Activated naive CD8-positive, alpha-beta T cell treated with anti-CD3 and anti-CD28 coated beads, Interleukin-2, amount 10 ng/mL, durations not matched to agents 7 days and 5 days (primary cell): ENCODE measurements at regions not wholly inside any gene's neighbourhood (a gene's known extent, or its start where the extent isn't known, plus 50 kb on each side); places are given as distances from the start of the nearest gene placed in this dataset.
A peak's percentile ranks its signal among the peaks of the same experiment; 100 is the strongest.

Experiments
- ATAC-seq: fragments of 150-1000 bp; cut with Tn5 transposase; one replicate; pipeline ENCODE4 v1.10.0; 2021; ENCODE audit warnings: low read depth, moderate library complexity
- POLR2A ChIA-PET: fragments of 350-600 bp; sonication (Branson Sonifier 250); formaldehyde crosslinking; loops from one replicate; lab custom pipeline; 2021; ENCODE audit warnings: antibody characterized with exemption; lab: Charles Lee
- DNase-seq: peaks from one replicate; pipeline ENCODE4 v3.0.0; 2021
- H3K27ac Mint-ChIP-seq: one replicate; pipeline ENCODE4 v1.8.0; 2022; ENCODE audit warnings: mild to moderate bottlenecking, mixed read lengths
- H3K27me3 Mint-ChIP-seq: one replicate; pipeline ENCODE4 v1.8.0; 2022; ENCODE audit warnings: mild to moderate bottlenecking, moderate library complexity, mixed read lengths
- H3K36me3 Mint-ChIP-seq: one replicate; pipeline ENCODE4 v1.8.0; 2021; ENCODE audit warnings: mild to moderate bottlenecking, mixed read lengths
- H3K4me1 Mint-ChIP-seq: one replicate; pipeline ENCODE4 v1.8.0; 2021; ENCODE audit warnings: mixed read lengths
- H3K4me3 Mint-ChIP-seq: one replicate; pipeline ENCODE4 v1.8.0; 2022; ENCODE audit warnings: mild to moderate bottlenecking, moderate library complexity, mixed read lengths
- H3K9me3 Mint-ChIP-seq: one replicate; pipeline ENCODE4 v1.8.0; 2021; ENCODE audit warnings: mixed read lengths

- POLR2A ChIA-PET, result interaction anchor here (0.7 kb wide), 1 partner anchor 50 kb away, joined by 3 read pairs; no protein-coding TSS in a partner anchor
- H3K4me1 Mint-ChIP-seq, result peaks cover 30% of the 10 kb centered on the region
- peak overlapping the region; percentile 60 for H3K4me3 Mint-ChIP-seq
- ATAC-seq, result no peak
- H3K27me3 Mint-ChIP-seq, result no peaks in the 10 kb centered on the region
- DNase-seq, result no peak
- peaks cover 27% of the 10 kb centered on the region for H3K36me3 Mint-ChIP-seq
- H3K27ac Mint-ChIP-seq, result peak overlapping the region; percentile 56
- H3K9me3 Mint-ChIP-seq, result no peaks in the 10 kb centered on the region
Observed at GRCh38 chr12:46473634-46474329, 101.2 kb upstream of the SLC38A2 start.

DNA sequence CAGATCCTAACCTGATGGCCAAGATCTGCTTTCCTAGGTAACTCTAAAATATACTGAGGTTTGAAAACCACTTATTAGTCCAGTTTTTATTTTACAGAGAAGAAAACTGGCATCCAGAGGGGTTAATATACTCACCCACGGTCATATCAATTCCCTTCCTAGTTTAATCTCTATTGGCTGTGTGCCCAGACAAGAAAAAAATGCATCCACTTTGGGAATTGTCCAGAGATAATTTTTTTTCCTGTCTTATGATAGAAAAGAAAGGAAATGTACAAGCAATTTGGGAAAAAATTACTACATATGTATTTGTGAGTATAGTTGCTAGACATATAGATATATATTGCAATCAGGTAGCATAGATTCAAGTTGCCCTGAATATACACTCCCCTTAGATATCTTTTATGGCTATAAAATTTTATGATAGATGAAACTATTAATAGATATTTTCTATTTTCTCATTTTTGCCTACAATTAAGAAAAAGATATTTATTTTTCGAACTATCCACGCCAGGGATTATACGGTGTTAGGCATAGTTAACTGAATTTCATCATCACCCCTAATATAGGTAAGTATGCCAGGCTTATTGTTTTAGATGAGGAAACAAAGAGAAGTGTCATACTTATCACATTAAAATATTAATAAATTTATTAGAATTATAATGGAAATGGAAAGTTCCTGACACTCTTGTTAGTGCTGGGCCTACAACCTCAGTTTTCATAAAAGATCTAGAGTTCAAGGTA, 100.5 kb upstream of the SLC38A2 start:
- H3K9me3 Mint-ChIP-seq, result no peaks in the 10 kb centered on the region
- POLR2A ChIA-PET, result interaction anchor here (0.7 kb wide), 1 partner anchor 51 kb away, joined by 3 read pairs; no protein-coding TSS in a partner anchor

DNA sequence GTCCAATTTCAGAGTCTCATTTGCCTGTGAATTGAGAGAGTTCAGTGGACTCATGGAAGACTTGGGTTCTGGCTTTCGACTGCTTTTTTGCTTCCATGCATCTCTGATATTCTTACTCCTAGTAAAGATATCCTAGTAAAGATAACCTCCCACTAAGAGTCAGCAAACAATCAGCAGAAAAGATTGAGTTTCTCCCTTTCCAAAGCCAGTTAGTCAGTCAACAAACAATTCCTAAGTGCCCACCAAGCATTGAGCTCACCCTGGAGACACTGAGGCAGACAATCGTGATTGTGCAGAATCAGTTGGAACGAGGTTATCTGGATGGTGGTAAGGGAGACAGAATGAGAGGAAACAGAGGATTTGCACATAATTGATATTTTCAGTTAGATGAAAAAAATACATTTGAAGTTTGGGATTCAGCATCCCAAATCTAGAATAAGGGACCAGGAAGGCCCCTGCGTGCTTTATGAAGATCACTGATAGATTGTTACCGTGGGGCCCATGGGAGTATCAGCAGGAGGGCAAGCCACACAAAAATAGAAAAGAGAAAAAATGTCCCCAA, 99.7 kb upstream of the SLC38A2 start:
- no peaks in the 10 kb centered on the region for H3K27me3 Mint-ChIP-seq
- H3K4me1 Mint-ChIP-seq, result peaks cover 27% of the 10 kb centered on the region
- H3K27ac Mint-ChIP-seq, result no peak overlapping the region
- peaks cover 17% of the 10 kb centered on the region for H3K36me3 Mint-ChIP-seq
- no peaks in the 10 kb centered on the region for H3K9me3 Mint-ChIP-seq
- H3K4me3 Mint-ChIP-seq, result no peak overlapping the region
- DNase-seq, result no peak
- no peak for ATAC-seq
- POLR2A ChIA-PET, result no interaction called here

More for the DNA sequence above, 100.5 kb upstream of the SLC38A2 start:
- Mint-ChIP-seq H3K4me3 (peak overlapping the region; percentile 60), H3K4me1 (peaks cover 30% of the 10 kb centered on the region), H3K27ac (peak overlapping the region; percentile 56), H3K27me3 (no peaks in the 10 kb centered on the region), H3K36me3 (peaks cover 25% of the 10 kb centered on the region)
- no peak for ATAC-seq
- no peak for DNase-seq

DNA sequence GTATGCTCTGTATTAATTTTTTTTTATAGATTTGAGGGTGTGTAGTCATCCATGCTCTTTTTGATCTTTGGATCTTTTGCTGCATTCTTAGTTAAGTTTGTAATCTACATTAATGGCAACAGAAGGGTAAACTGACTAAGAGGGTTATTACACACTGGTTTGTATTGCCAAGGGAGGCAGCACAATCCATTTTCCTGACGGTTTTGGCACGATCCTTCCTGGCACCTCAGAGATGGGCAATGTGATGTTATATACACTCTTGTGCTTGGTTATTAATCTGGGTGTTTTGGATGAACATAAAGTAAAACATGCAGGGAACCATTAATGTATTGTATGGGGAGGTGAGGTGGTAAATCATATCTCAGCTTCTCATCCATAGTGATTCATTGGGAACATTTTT, 98.8 kb upstream of the SLC38A2 start:
- Mint-ChIP-seq H3K36me3 (peaks cover 16% of the 10 kb centered on the region), H3K27ac (no peak overlapping the region), H3K4me3 (peak overlapping the region; percentile 61), H3K9me3 (peaks cover 2% of the 10 kb centered on the region), H3K27me3 (no peaks in the 10 kb centered on the region), H3K4me1 (peaks cover 31% of the 10 kb centered on the region)
- ATAC-seq (no peak), DNase-seq (no peak)
- POLR2A ChIA-PET, result interaction anchor here (1.6 to 3.7 kb wide), 4 partner anchors 12 to 100 kb away, joined by 4 to 40 read pairs (median 22); no protein-coding TSS in a partner anchor

DNA sequence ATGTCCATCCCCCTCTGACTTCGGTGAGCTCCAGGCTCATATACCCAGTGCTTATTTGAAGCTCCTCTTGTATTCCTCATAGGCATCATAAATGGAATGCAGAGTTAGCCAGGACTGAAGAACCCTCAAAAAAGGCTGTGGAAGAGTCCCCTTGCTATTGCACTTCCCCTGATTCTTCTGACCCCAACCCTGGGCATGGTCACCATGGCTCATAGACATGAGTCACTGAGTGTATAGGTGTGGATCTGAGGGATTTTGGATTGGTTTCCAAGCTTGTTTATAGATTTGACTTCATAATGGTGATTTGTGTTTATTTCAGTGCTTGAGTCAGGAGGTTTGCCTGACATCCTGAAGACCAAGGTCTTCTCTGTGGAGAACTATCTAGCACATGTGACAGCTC, 98.4 kb upstream of the SLC38A2 start:
- DNase-seq, result no peak
- POLR2A ChIA-PET, result interaction anchor here (0.9 to 3.7 kb wide), 9 partner anchors 11 to 138 kb away, joined by 3 to 40 read pairs (median 5); no protein-coding TSS in a partner anchor
- ATAC-seq, result no peak
- peak overlapping the region; percentile 44 for H3K27ac Mint-ChIP-seq
- no peaks in the 10 kb centered on the region for H3K27me3 Mint-ChIP-seq
- H3K4me1 Mint-ChIP-seq, result peaks cover 32% of the 10 kb centered on the region
- H3K4me3 Mint-ChIP-seq, result peak overlapping the region; percentile 61
- H3K36me3 Mint-ChIP-seq, result peaks cover 15% of the 10 kb centered on the region
- H3K9me3 Mint-ChIP-seq, result peaks cover 3% of the 10 kb centered on the region

GRCh38 chr12:46470036-46470627, 97.6 kb upstream of the SLC38A2 start:
- ATAC-seq, result peak; percentile 99
- Mint-ChIP-seq H3K4me3 (peak overlapping the region; percentile 84), H3K36me3 (peaks cover 17% of the 10 kb centered on the region), H3K27ac (peak overlapping the region; percentile 94), H3K4me1 (peaks cover 32% of the 10 kb centered on the region), H3K9me3 (peaks cover 3% of the 10 kb centered on the region), H3K27me3 (no peaks in the 10 kb centered on the region)
- DNase-seq, result peak; percentile 34
- POLR2A ChIA-PET, result interaction anchor here (0.5 to 3.7 kb wide), 16 partner anchors 11 to 201 kb away, joined by 3 to 40 read pairs (median 4); partner anchors contain the start of gene SLC38A1

DNA sequence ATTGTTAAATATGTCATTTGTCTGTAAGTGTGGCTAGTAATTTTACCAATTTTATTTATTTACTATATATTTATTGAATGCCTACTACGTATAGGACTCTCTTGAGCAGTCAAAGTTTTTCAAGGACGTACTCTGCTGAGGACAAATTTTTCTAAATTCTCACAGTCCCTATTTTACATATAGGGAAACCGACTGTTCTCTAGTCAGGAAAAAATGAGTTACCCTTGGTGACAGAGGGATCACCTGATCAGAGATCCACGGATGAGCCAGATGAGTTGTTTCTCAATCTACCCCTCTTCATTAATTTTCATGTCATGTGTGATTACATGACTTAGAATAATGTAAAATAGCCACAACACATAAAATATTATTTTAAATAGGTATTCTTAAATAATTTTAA, 96.2 kb upstream of the SLC38A2 start:
- ATAC-seq (no peak), DNase-seq (no peak)
- H3K9me3 Mint-ChIP-seq, result peaks cover 3% of the 10 kb centered on the region
- no peaks in the 10 kb centered on the region for H3K27me3 Mint-ChIP-seq
- POLR2A ChIA-PET, result interaction anchor here (2.7 to 3.7 kb wide), 2 partner anchors 9 to 98 kb away, joined by 27 to 40 read pairs; no protein-coding TSS in a partner anchor
- no peak overlapping the region for H3K4me3 Mint-ChIP-seq
- no peak overlapping the region for H3K27ac Mint-ChIP-seq
- peaks cover 30% of the 10 kb centered on the region for H3K4me1 Mint-ChIP-seq
- H3K36me3 Mint-ChIP-seq, result peaks cover 17% of the 10 kb centered on the region

DNA sequence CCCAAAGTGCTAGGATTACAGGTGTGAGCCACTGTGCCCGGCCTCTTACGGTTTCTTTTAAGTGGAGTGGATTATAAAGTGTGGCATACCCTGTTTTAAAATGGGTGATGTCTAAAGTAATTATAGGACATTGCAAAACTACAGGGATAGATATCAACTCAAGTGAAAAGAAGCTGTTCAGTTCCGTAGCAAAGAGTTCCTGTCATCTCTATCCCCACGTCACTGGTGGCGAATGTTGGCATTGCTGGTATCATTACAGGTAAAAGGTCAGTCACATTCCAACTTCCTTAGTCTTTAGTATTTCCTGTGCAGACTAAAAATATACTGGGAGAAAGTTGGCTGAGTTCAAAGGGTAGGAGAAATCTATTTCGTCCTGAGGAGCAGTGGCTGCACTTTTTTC, 95.6 kb upstream of the SLC38A2 start:
- Mint-ChIP-seq H3K4me1 (peaks cover 26% of the 10 kb centered on the region), H3K27me3 (no peaks in the 10 kb centered on the region), H3K4me3 (no peak overlapping the region), H3K9me3 (peaks cover 3% of the 10 kb centered on the region), H3K27ac (no peak overlapping the region), H3K36me3 (peaks cover 19% of the 10 kb centered on the region)
- DNase-seq (no peak), ATAC-seq (no peak)
- POLR2A ChIA-PET, result interaction anchor here (3.7 kb wide), 1 partner anchor 9 kb away, joined by 40 read pairs; no protein-coding TSS in a partner anchor

GRCh38 chr12:46465307-46465706, 92.7 kb upstream of the SLC38A2 start:
- H3K4me3 Mint-ChIP-seq, result no peak overlapping the region
- H3K27ac Mint-ChIP-seq, result no peak overlapping the region
- H3K27me3 Mint-ChIP-seq, result no peaks in the 10 kb centered on the region
- peaks cover 3% of the 10 kb centered on the region for H3K9me3 Mint-ChIP-seq
- peaks cover 19% of the 10 kb centered on the region for H3K36me3 Mint-ChIP-seq
- DNase-seq (no peak), ATAC-seq (no peak)
- peaks cover 26% of the 10 kb centered on the region for H3K4me1 Mint-ChIP-seq
- POLR2A ChIA-PET, result interaction anchor here (1.3 kb wide), 1 partner anchor 93 kb away, joined by 3 read pairs; no protein-coding TSS in a partner anchor

DNA sequence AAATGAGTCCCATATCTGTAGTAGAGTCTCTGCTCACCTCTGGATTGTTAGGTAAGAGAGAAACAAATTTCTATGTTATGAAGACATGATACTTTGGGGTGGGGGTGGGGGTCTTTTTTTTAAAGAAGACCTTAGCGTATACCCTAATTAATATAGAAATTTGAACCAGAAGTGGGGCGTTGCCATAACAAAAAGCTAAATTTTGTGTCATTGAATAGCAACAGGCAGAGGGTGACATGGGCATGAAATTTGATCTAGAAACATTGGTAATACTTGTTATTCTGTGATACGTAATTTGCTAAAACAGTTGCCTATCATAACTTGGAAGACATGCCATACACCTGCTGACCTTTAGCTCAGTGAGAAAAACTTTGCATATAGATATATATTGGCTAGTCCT, 92.3 kb upstream of the SLC38A2 start:
- Mint-ChIP-seq H3K4me1 (peaks cover 26% of the 10 kb centered on the region), H3K9me3 (peaks cover 3% of the 10 kb centered on the region), H3K27me3 (no peaks in the 10 kb centered on the region), H3K27ac (no peak overlapping the region), H3K36me3 (peaks cover 16% of the 10 kb centered on the region), H3K4me3 (no peak overlapping the region)
- DNase-seq (no peak), ATAC-seq (no peak)
- POLR2A ChIA-PET, result interaction anchor here (0.6 to 1.3 kb wide), 2 partner anchors 10 to 93 kb away, joined by 3 read pairs; no protein-coding TSS in a partner anchor

GRCh38 chr12:46462641-46463355, 90.2 kb upstream of the SLC38A2 start:
- Mint-ChIP-seq H3K9me3 (peaks cover 3% of the 10 kb centered on the region), H3K27ac (no peak overlapping the region), H3K27me3 (no peaks in the 10 kb centered on the region), H3K36me3 (peaks cover 16% of the 10 kb centered on the region), H3K4me1 (peaks cover 38% of the 10 kb centered on the region), H3K4me3 (no peak overlapping the region)
- POLR2A ChIA-PET, result no interaction called here
- ATAC-seq (no peak), DNase-seq (no peak)

DNA sequence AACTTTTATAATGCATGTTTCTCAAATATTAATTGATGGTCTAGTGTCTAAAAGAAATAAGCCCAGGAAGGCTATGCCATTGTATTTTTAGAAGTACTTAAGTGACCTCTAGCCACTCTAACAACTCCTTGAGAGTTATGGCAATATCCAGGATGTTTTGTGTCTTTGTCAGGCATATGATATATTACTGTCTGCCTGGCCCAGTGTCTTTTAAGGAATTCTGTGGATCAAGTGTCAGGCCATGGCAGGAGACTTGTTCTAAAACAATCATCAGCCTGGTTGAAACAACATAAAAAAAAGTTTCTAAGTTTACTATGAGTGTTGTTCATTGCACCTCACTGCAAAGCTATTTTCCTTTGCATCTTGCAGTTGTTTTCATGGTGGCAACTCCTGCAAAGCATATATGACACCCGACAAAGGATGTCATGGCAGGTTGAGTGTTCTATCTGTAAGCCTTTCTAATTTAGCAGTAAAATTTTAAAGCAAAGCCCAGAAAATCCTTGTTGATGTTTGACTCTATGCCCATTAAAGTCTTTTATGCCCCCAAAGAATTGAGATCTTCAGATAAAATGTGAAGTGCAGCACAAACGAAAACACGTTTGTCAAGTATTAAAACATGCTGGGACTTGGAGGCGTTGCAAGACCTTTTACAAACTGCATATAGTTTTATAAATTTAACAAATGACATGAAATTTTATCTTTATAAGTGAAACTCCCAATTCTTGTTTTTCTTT, 89.5 kb upstream of the SLC38A2 start:
- POLR2A ChIA-PET, result no interaction called here
- ATAC-seq, result no peak
- H3K27me3 Mint-ChIP-seq, result no peaks in the 10 kb centered on the region

More for the DNA sequence above, 89.5 kb upstream of the SLC38A2 start:
- DNase-seq, result no peak
- peaks cover 37% of the 10 kb centered on the region for H3K4me1 Mint-ChIP-seq
- H3K4me3 Mint-ChIP-seq, result no peak overlapping the region
- H3K36me3 Mint-ChIP-seq, result peaks cover 14% of the 10 kb centered on the region
- no peak overlapping the region for H3K27ac Mint-ChIP-seq
- H3K9me3 Mint-ChIP-seq, result peaks cover 3% of the 10 kb centered on the region
